Muscle of leg (tissue), 3 donors: ENCODE measurements at regions not wholly inside any gene's neighbourhood (a gene's known extent, or its start where the extent isn't known, plus 50 kb on each side); places are given as distances from the start of the nearest gene placed in this dataset.
"Not testable (repeated sequence)": the region's sequence is repeated elsewhere in the genome, so short reads cannot be mapped to it uniquely, and the experiment has no call there.

Experiments
- DNase-seq: peaks from one replicate; pipeline ENCODE4 v3.0.0; 2013
- H3K27ac ChIP-seq: one replicate; pipeline ENCODE4 v1.5.1; 2013; ENCODE audit warnings: mild to moderate bottlenecking, low read length, control low read depth
- H3K27me3 ChIP-seq: one replicate; pipeline ENCODE4 v1.6.1; 2013; ENCODE audit warnings: low read length; ENCODE audit not compliant: control insufficient read depth, insufficient read depth
- H3K36me3 ChIP-seq: one replicate; pipeline ENCODE4 v1.6.1; 2013; ENCODE audit warnings: low read length; ENCODE audit not compliant: control insufficient read depth, insufficient read depth
- H3K4me1 ChIP-seq: one replicate; pipeline ENCODE4 v1.6.1; 2013; ENCODE audit warnings: low read length; ENCODE audit not compliant: control insufficient read depth, insufficient read depth
- H3K4me3 ChIP-seq: one replicate; pipeline ENCODE4 v1.5.1; 2013; ENCODE audit warnings: low read length, control low read depth
- H3K9me3 ChIP-seq: replicated peaks from 2 replicates; pipeline ENCODE4 v1.6.1; 2013; ENCODE audit warnings: low read depth, low read length; ENCODE audit not compliant: control insufficient read depth
- WGBS: methylation state at CpG from one replicate; pipeline ENCODE4 v1.1.5; 2013; ENCODE audit warnings: missing lambda C conversion rate; ENCODE audit not compliant: insufficient coverage; 5-methylcytosine and 5-hydroxymethylcytosine counted together

DNA sequence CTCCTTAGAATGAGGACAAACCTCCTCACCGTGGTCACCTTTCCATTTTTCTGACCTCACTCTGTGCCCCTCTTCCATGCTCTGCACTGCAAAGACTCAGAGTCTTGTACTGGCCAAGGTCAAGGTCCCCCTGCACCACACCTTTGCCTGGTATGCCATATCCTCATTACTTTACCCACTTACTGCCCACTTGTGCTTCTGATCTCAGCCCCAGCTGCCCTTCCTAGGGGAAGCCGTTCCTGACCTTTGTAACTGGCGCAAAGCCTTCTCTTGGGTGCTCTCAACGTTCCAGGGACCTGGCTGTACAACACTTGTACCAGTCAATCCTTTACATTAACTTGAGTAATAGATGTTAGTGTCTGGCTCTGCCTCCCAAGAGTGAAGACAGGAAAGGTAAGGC is 256.0 kb downstream of the SV2B start:
- Histone ChIP-seq H3K27me3 (no peaks in the 10 kb centered on the region), H3K27ac (no peak overlapping the region), H3K9me3 (no peaks in the 10 kb centered on the region), H3K4me1 (no peaks in the 10 kb centered on the region), H3K36me3 (no peaks in the 10 kb centered on the region), H3K4me3 (no peak overlapping the region)
- 67% methylated on average over 1 of the region's 4 CpGs for WGBS
- DNase-seq, result no peak

DNA sequence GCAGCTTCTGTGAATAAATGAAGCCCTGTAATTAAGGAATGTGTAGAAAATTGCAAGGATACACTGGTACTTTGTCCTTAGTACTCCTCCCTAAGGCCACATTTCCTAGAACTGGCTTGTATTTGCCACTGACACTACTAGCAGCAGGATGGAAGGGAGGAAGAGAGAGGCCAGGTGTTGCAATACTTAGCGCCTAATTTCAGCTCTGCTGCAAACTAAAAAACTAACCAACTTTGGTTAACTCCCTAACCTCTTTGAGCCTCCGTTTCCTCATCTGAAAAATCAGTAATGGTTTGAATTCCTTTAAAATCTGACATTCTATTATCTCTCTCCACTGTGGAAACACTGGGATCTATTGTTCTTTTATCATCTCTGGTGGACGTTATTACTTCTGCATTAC is 257.0 kb downstream of the SV2B start:
- no peaks in the 10 kb centered on the region for H3K36me3 ChIP-seq
- no peaks in the 10 kb centered on the region for H3K9me3 ChIP-seq
- DNase-seq, result no peak
- no CpG with 5 or more reads among the region's 3 CpGs for WGBS
- no peaks in the 10 kb centered on the region for H3K4me1 ChIP-seq
- H3K27me3 ChIP-seq, result no peaks in the 10 kb centered on the region
- H3K27ac ChIP-seq, result no peak overlapping the region
- no peak overlapping the region for H3K4me3 ChIP-seq

DNA sequence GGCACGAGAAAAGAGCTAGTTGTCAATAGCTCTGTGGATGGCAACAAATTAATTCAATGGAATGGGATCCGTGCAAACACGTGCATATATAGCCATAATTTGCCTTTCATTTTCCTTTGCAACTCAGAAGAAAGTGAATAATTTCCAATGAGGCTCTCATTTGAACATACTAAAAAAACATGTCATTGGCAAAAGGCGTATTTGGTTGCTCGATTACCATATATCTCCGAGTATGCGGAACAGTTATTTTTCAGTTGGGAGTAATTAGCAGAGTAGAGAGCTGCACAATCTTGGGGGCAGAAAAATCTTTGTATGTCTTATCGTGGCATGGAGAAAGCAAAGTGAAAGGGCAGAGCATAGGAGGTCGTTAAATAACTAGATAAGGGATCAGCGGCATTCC is 257.4 kb downstream of the SV2B start:
- WGBS, result 80% methylated on average over 8 of the region's 10 CpGs
- DNase-seq, result no peak
- H3K27ac ChIP-seq, result no peak overlapping the region

DNA sequence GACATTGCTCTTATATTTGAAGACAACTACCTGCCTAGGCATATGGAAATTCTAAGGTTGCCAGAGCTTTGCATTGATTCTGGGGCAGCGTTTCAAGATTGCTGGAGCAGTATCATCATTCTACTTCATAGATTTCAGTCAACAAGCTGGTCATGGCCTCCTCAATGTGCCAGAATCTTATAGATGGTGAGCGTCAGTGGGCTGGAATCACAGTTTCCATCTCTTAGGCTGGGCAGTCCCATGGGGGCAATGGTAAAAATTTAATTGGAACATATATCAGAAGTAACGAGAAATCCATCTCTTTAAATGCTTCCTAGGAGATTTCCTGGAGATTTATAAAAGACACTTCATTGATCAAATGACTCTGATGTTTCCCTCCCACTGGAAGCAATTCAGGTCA is 258.3 kb downstream of the SV2B start:
- no peak for DNase-seq
- no CpG with 5 or more reads among the region's 3 CpGs for WGBS
- no peaks in the 10 kb centered on the region for H3K9me3 ChIP-seq
- no peaks in the 10 kb centered on the region for H3K4me1 ChIP-seq
- H3K36me3 ChIP-seq, result no peaks in the 10 kb centered on the region
- H3K27me3 ChIP-seq, result no peaks in the 10 kb centered on the region
- H3K4me3 ChIP-seq, result no peak overlapping the region
- no peak overlapping the region for H3K27ac ChIP-seq

More for the DNA sequence above, 257.4 kb downstream of the SV2B start:
- Histone ChIP-seq H3K27me3 (no peaks in the 10 kb centered on the region), H3K36me3 (no peaks in the 10 kb centered on the region), H3K9me3 (no peaks in the 10 kb centered on the region), H3K4me1 (no peaks in the 10 kb centered on the region), H3K4me3 (no peak overlapping the region)

DNA sequence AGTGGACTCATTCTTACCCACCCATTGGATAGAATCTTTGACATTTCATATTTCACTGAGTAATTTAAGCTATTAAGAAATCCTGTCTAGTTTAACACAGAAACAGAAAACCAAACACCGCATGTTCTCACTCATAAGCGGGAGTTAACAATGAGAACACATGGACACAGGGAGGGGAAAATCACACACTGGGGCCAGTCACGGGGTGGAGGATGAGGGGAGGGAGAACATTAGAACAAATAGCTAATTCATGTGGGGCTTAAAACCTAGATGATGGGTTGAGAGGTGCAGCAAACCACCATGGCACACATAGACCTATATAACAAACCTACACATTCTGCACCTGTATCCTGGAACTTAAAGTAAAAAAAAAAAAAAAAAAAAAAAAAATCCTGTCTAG is 261.6 kb downstream of the SV2B start:
- H3K9me3 ChIP-seq, H3K27me3 ChIP-seq, H3K36me3 ChIP-seq, H3K4me3 ChIP-seq, H3K27ac ChIP-seq, DNase-seq, H3K4me1 ChIP-seq: not testable (repeated sequence)
- WGBS, result no CpG with 5 or more reads among the region's 3 CpGs

DNA sequence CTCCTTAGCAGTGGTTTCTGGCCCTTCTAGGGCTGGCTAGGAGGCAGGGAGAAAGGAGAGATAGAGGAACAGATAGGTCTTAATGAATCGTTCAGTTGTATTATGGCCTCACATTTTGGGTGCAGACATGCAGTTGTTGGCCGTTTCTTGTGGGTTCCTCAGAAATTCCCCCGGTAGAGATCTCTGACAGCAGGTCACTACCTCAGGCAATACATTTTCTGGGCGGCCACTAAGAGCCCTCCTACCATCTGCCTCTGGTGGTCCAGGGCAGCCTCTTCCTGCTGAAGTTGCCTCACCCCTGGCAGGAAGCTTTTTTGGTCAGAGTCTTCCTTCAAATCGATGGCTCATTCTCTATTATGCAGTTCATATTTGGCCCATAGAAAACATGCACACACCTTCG is 266.1 kb downstream of the SV2B start:
- H3K9me3 ChIP-seq, result no peaks in the 10 kb centered on the region
- H3K27ac ChIP-seq, result no peak overlapping the region
- WGBS, result 49% methylated on average over 4 of the region's 6 CpGs
- H3K4me3 ChIP-seq, result no peak overlapping the region
- DNase-seq, result no peak
- H3K27me3 ChIP-seq, result no peaks in the 10 kb centered on the region
- no peaks in the 10 kb centered on the region for H3K36me3 ChIP-seq
- H3K4me1 ChIP-seq, result no peaks in the 10 kb centered on the region

DNA sequence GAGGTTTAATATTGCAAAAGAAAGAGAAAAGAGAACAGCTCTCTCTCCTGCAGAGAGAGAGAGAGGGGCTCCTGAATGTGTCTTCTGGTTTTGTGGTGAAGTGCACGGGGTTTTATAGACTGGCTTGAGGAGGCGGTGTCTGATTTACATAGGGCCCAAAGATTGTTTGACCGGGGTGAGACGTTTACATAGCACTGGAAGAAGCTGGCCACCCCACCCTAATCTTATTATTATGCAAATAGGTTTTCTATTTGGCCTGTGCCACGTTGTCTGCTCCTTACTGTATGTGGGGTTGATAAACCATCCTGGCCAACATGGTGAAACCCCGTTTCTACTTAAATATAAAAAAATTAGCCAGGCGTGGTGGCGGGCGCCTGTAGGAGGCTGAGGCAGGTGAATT is 268.6 kb downstream of the SV2B start:
- H3K27ac ChIP-seq, result no peak overlapping the region
- no peaks in the 10 kb centered on the region for H3K36me3 ChIP-seq
- H3K27me3 ChIP-seq, result no peaks in the 10 kb centered on the region
- no peak for DNase-seq
- H3K4me1 ChIP-seq, result no peaks in the 10 kb centered on the region
- WGBS, result 100% methylated on average over 1 of the region's 9 CpGs
- no peaks in the 10 kb centered on the region for H3K9me3 ChIP-seq
- no peak overlapping the region for H3K4me3 ChIP-seq

DNA sequence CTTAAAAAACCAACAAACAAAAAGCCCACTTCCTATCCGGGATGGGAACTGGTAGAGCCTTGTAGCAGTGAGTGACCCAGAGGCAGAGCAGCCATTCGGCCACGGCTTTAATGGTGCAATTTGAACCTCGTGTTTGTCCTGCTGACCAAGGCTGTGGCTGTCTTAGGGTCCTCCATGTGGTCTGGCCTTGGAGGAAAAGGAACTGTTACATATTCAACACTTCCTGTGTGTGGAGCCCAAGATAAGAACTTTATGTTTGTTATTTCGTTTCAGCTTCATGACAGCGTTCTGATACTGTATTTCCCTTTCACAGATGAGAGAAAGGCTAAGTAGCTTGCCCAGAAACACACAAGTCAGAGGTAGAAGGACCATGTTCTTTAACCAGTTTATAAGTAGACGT is 269.8 kb downstream of the SV2B start:
- Histone ChIP-seq H3K9me3 (no peaks in the 10 kb centered on the region), H3K27me3 (no peaks in the 10 kb centered on the region), H3K27ac (no peak overlapping the region), H3K4me1 (no peaks in the 10 kb centered on the region), H3K36me3 (no peaks in the 10 kb centered on the region), H3K4me3 (no peak overlapping the region)
- no peak for DNase-seq
- WGBS, result 57% methylated on average over 4 of the region's 7 CpGs

DNA sequence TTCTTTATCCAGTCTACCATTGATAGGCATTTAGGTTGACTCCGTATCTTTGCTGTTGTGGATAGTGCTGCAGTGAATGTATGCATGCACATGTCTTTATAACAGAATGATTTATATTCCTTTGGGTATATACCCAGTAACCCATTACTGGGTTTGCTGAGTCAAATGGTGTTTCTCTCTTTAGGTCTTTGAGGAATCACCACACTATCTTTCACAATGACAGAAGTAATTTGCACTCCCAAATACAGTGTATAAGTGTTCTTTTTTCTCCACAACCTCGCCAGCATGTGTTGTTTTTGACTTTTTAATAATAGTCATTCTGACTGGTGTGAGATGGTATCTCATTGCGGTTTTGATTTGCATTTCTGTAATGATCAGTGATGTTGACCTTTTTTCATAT is 271.3 kb downstream of the SV2B start:
- DNase-seq, H3K4me3 ChIP-seq, H3K4me1 ChIP-seq, H3K9me3 ChIP-seq, H3K27me3 ChIP-seq, H3K36me3 ChIP-seq, H3K27ac ChIP-seq: not testable (repeated sequence)
- no CpG with 5 or more reads among the region's 3 CpGs for WGBS

DNA sequence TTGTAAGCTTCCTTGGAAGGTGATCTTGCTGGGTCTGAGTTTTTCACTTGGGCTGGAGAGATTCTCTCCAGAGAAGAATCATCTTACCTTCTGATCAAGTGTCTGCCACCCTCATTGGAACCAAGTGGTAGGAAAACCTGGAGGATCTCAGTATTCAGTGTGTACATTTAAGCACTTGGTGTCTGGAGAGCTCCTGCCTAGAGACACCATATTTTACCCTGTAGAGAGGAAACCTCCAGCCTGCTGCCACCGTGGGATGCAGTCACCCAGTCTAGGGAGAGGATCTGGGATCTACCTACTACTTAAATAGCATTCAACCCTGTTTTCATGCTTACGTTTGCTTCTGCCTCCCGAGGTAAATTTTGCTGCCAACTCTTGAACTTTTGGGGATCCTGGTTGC is 274.3 kb downstream of the SV2B start:
- WGBS, result 80% methylated on average over 1 of the region's 3 CpGs
- no peak for DNase-seq
- H3K27me3 ChIP-seq, result no peaks in the 10 kb centered on the region
- no peaks in the 10 kb centered on the region for H3K4me1 ChIP-seq
- no peak overlapping the region for H3K4me3 ChIP-seq
- H3K27ac ChIP-seq, result no peak overlapping the region
- H3K9me3 ChIP-seq, result no peaks in the 10 kb centered on the region
- no peaks in the 10 kb centered on the region for H3K36me3 ChIP-seq

DNA sequence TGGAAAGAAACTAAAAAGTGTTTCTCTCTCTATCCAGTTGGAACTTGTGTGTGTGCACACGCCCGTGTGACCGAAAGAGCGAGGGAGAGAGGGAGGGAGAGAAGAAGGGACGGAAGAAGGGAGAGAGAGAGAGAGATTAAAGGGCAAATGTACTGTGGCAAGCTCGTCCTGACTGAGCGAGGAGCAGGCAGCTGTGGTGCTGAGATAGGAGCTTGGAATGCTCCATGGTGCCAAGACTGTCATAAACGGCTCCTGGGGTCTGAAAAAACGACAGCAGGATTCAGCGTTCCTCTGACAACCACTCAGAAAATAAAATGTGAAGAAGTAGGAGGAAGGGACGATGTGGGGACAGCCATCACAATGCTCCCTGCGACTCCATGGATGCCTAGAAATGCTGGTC is 276.0 kb downstream of the SV2B start:
- WGBS, result 62% methylated on average over 12 of the region's 12 CpGs
- Histone ChIP-seq H3K4me3 (no peak overlapping the region), H3K36me3 (no peaks in the 10 kb centered on the region), H3K27me3 (no peaks in the 10 kb centered on the region), H3K9me3 (no peaks in the 10 kb centered on the region), H3K4me1 (no peaks in the 10 kb centered on the region), H3K27ac (no peak overlapping the region)
- no peak for DNase-seq
